Stimulated activated CD8-positive, alpha-beta memory T cell treated with anti-CD3 and anti-CD28 coated beads, Interleukin-2, amount 100 ng/mL, for 48 hours (primary cell): ENCODE measurements at regions not wholly inside any gene's neighbourhood (a gene's known extent, or its start where the extent isn't known, plus 50 kb on each side); places are given as distances from the start of the nearest gene placed in this dataset.

ENCODE experiments used
- DNase-seq, 2 donors: peaks; one replicate each; pipeline ENCODE4 v3.0.0-alpha.2; 2020; ENCODE audit warnings: low read depth in 2 of 2

DNA sequence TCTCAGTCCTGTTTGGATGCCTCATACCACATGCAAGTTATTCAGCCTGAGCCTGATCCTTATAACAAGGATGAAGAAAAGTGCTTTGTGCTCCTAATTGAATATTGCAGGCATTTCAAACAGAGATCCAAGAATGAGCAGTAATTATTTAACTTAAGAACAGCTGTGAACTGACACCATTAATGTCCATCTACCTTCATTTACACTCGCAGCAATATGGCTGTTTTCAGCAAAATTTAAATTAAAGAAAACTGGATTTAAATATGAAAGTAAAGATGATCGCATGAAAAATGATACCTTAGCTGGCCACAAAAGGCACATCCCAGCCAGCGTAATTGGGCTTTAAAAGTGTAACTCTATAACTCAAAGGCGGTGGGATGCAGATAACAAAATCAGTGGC, 466.3 kb downstream of the GALC start:
- no peak for DNase-seq

GRCh38 chr14:87524011-87524410, 469.0 kb downstream of the GALC start:
- no peak for DNase-seq

DNA sequence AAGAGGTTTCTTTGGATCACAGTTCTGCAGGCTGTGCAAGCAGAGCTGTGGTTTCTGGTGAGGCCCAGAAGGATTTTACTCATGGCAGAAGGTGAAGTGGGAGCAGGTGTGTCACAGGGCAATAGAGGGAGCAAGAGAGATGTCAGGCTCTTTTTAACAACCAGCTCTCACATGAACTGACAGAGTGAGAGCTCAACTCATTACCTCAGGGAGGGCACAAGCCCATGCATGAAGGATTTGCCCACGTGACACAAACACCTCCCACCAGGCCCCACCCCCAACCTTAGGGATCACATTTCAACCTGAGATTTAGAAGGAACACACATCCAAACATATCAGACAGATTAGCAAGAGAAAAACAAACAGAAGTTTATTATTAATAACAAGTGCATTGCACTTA, 470.4 kb downstream of the GALC start:
- no peak for DNase-seq

GRCh38 chr14:87508333-87508732, 484.6 kb downstream of the GALC start:
- DNase-seq, result no peak

- DNase-seq, result no peak
These were observed 489.3 kb downstream of the GALC start for GRCh38 chr14:87503711-87504110.

GRCh38 chr14:87497301-87497700, 495.7 kb downstream of the GALC start:
- no peak for DNase-seq

GRCh38 chr14:87494010-87494409, 499.0 kb downstream of the GALC start:
- no peak for DNase-seq

- no peak for DNase-seq
These were observed 500.4 kb downstream of the GALC start for GRCh38 chr14:87492561-87492960.

- DNase-seq, result no peak
These were observed 501.2 kb downstream of the GALC start for GRCh38 chr14:87491816-87492215.

DNA sequence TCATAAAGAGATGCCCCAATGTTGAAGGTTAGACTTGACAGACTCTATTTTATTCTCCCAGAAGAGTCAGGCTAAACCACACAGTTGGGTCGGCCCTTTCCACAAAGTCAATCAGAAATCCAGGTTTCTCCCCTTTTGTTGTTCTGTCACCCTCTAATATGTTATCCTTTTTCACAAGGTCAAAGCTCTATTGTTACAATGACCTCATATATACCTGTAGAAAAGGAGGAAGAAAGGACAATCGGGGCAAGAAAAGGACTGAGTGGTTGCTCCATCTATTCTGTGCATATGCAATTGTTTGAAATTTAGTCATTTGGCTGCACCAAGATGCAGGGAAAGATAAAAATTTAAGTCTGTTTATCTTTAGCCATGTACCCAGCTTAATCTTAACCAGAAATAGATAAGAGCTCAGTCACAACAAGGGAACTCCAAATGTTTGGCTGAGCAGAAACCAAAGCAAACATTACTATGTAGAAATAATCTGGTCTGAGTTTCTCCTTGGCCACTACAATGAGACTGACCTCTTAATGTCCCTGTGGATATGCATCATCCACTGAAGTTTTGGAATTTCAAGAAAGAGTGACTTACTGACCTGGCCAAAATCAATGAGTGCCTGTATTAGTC, 503.7 kb downstream of the GALC start:
- DNase-seq, result no peak

GRCh38 chr14:87483271-87484260, 509.4 kb downstream of the GALC start:
- no peak for DNase-seq

DNA sequence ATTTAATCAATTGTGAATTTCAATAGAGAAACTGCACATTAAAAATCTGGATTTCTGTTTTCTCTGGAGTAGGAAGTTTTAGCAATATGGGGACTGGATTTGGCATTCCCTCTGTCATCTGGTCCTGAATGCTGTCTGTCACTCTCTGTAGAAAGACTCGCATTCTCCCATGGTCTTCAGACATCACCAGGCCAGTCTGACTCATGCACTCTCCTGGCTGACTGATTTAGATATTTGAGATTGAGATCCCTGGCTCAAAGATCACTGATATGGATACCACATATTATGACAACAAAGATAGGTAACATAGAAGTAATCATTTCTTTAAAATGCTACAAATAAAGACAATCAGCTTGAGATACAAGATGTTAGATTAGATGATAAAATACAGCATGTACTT, 524.5 kb downstream of the GALC start:
- no peak for DNase-seq

GRCh38 chr14:87467578-87467977, 525.4 kb downstream of the GALC start:
- no peak for DNase-seq

DNA sequence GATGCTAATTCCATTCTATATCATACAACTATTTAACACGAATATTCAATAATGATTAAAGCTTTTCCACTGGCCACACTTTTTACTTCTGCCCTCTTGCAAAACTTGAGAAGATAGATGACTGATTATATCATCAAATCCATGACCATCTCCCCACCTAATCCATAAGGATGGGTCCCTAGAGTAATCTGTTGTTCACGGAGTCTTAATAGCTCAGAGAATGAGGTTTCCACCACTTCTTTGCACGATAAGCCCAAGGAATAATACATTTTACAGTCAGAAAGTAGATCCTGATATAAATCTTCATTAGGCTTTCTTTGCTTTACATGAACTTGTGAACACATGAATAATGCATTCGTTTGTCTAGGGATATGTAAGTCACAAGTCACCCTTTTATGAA, 527.2 kb downstream of the GALC start:
- no peak for DNase-seq

- no peak for DNase-seq
These were observed 531.3 kb downstream of the GALC start for GRCh38 chr14:87461704-87462103.

DNA sequence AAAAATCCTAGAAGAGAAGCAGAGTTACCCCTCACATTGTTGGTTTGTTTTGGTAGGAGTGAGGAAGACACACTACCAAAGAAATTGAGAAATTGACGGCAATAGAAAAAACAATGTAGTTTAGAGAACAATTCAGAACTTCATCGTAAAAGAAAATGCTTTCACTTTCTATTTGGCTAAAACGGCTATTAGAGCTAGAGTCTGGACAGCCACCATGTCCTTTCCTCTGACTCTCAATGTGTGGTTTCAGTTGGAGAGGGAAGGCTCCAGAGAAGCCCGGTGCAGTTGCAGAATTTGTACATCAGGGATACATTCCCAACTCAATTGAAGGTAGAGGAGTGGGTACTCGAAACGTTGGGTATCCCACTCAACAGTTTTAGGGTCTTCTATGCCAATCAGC, 535.3 kb downstream of the GALC start:
- no peak for DNase-seq

- DNase-seq, result no peak
These were observed 542.8 kb downstream of the GALC start for GRCh38 chr14:87450193-87450592.

DNA sequence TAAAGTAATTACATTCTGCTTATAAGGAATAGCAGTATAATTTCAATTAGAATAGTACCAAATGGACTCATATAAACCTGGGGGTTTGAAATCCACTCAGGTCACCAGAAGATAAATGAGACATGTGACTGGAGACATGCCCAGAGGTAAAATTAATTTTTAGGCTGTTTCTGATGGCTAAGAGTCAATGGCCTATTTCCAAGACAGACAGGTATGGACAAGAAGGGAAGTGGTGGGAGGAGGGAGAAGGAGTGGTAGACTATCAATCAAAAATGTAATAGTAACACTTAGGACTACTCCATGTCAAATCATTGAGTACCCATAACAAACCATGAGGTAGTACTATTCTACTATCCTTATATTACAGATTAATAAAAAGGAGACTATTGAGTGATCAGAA, 544.0 kb downstream of the GALC start:
- DNase-seq, result no peak

DNA sequence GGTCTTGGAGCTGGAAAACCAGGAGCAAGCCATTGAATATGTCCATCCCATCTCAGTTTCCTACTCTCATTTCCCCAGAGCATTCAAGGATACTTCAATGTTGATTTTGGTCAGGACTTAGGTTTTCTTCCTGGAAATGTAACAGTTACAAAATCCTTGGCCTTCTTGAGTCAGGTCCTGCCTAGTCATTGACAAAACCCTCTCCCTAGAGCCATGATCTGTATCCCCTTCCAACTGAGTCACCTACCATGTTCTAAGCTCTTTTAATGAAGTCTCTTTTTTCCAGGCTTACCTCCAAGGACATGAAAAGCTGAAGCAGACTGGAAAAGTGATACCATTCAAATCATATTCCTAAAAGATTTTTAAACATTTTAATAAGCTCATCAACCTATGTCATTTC, 549.2 kb downstream of the GALC start:
- no peak for DNase-seq

GRCh38 chr14:87443039-87443438, 549.9 kb downstream of the GALC start:
- DNase-seq, result no peak

GRCh38 chr14:87437158-87437557, 555.8 kb downstream of the GALC start:
- no peak for DNase-seq

GRCh38 chr14:87434680-87435079, 558.3 kb downstream of the GALC start:
- no peak for DNase-seq

DNA sequence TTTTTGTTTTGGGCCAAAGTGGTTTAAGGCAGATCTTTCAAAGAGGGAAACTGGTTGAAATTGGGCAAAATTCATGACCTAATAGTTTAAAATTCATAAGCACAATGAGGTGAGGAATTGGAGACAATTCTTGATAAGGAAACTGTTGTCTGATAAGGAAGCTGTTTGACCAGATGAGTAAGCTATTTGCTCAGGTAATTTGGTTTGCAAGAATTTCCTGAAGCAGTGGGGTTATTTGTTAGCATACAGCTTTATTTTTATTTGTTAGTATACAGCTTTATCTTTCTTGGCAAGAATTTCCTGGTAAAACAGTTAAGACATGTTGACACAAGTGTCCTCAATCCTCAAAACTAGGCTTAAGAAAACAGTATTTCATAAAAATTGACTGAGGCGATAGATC, 559.0 kb downstream of the GALC start:
- no peak for DNase-seq
